Adrenal gland (tissue), 5 donors: ENCODE measurements at regions not wholly inside any gene's neighbourhood (a gene's known extent, or its start where the extent isn't known, plus 50 kb on each side); places are given as distances from the start of the nearest gene placed in this dataset.

Experiments
- POLR2A ChIP-seq, 2 donors: fragments of 450-650 bp; IDR thresholded peaks; one replicate each; pipeline ENCODE4 v1.6.1; 2017; ENCODE audit warnings: antibody characterized with exemption in 2 of 2, mild to moderate bottlenecking in 2 of 2, moderate library complexity in 1 of 2
- TF ChIP-seq, protein P1 (sequence below), 6 experiments: fragments of 450-650 bp in 4 of 6; fragments of 200-600 bp in 2 of 6; sonication (generic) in 1 of 6; IDR thresholded peaks; 1 replicate in 5 of 6; 2 replicates in 1 of 6; pipeline versions ENCODE4 v1.5.1 to v1.8.0; 2016 to 2021; ENCODE audit warnings: antibody characterized with exemption in 6 of 6, mild to moderate bottlenecking in 2 of 6, moderate library complexity in 1 of 6
- donor health status: DM: no; HTN: no; CAD: no.

DNA sequence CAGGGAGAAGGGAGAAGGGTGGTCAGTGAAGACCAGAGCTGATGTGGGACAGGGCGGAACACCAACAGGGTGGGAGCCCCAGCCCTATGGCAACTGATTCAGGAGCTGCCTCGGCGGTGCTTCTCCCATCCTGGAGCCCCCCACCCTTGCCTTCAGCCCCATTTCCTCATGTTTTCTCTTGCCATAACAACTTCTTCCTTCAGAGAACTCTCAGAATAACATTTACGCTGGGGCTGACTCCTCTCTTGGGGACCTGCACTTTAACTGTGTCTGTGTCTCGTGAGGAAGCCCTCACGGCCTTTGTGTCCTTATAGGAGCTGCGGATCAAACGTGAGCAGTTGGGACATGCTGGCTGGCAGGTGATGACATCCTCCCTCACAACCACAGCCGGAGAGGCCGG is 116.4 kb upstream of the SNTG2 start:
- TF ChIP-seq, protein P1, sequence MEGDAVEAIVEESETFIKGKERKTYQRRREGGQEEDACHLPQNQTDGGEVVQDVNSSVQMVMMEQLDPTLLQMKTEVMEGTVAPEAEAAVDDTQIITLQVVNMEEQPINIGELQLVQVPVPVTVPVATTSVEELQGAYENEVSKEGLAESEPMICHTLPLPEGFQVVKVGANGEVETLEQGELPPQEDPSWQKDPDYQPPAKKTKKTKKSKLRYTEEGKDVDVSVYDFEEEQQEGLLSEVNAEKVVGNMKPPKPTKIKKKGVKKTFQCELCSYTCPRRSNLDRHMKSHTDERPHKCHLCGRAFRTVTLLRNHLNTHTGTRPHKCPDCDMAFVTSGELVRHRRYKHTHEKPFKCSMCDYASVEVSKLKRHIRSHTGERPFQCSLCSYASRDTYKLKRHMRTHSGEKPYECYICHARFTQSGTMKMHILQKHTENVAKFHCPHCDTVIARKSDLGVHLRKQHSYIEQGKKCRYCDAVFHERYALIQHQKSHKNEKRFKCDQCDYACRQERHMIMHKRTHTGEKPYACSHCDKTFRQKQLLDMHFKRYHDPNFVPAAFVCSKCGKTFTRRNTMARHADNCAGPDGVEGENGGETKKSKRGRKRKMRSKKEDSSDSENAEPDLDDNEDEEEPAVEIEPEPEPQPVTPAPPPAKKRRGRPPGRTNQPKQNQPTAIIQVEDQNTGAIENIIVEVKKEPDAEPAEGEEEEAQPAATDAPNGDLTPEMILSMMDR (IDR thresholded peaks at IDR 0.05): no peak
- TF ChIP-seq POLR2A (IDR thresholded peaks at IDR 0.05): no peak
